ENCODE measurements at regions not wholly inside any gene's neighbourhood (a gene's known extent, or its start where the extent isn't known, plus 50 kb on each side); places are given as distances from the start of the nearest gene placed in this dataset.
"Not testable (repeated sequence)": the region's sequence is repeated elsewhere in the genome, so short reads cannot be mapped to it uniquely, and the experiment has no call there.

- DNase-seq, result no peak
Measured at GRCh38 chr13:37295573-37295972, 190.1 kb upstream of the CSNK1A1L start.

- peak; percentile 77 to 94 (median 88) for DNase-seq
Measured at GRCh38 chr13:37295071-37295470, 189.6 kb upstream of the CSNK1A1L start.

GRCh38 chr13:37294472-37294871 is 189.0 kb upstream of the CSNK1A1L start:
- DNase-seq, result peak in 2 of 3 donors; percentile 24 to 58

GRCh38 chr13:37293295-37293694 is 187.8 kb upstream of the CSNK1A1L start:
- DNase-seq, result no peak

GRCh38 chr13:37290716-37291505 is 185.4 kb upstream of the CSNK1A1L start:
- DNase-seq, result peak; percentile 48 to 73 (median 60)

GRCh38 chr13:37289212-37289935 is 183.9 kb upstream of the CSNK1A1L start:
- no peak for DNase-seq

GRCh38 chr13:37288057-37288720 is 182.7 kb upstream of the CSNK1A1L start:
- peak; percentile 58 to 86 (median 73) for DNase-seq

- DNase-seq, result not testable (repeated sequence)
Measured at GRCh38 chr13:37280231-37280630, 174.8 kb upstream of the CSNK1A1L start.

GRCh38 chr13:37277435-37278144 is 172.1 kb upstream of the CSNK1A1L start:
- DNase-seq, result peak in 1 of 3 donors; percentile 51

GRCh38 chr13:37277007-37277406 is 171.5 kb upstream of the CSNK1A1L start:
- DNase-seq, result no peak

GRCh38 chr13:37274569-37275497 is 169.4 kb upstream of the CSNK1A1L start:
- DNase-seq, result peak in 2 of 3 donors; percentile 41 to 82

GRCh38 chr13:37273836-37274235 is 168.4 kb upstream of the CSNK1A1L start:
- peak in 2 of 3 donors; percentile 34 to 78 for DNase-seq

- no peak for DNase-seq
Measured at GRCh38 chr13:37270226-37271001, 164.9 kb upstream of the CSNK1A1L start.

GRCh38 chr13:37263871-37264270 is 158.4 kb upstream of the CSNK1A1L start:
- no peak for DNase-seq

GRCh38 chr13:37257706-37258105 is 152.2 kb upstream of the CSNK1A1L start:
- DNase-seq, result no peak

GRCh38 chr13:37257051-37257450 is 151.6 kb upstream of the CSNK1A1L start:
- no peak for DNase-seq

GRCh38 chr13:37241786-37242185 is 136.3 kb upstream of the CSNK1A1L start:
- DNase-seq, result no peak

- peak; percentile 30 to 74 (median 53) for DNase-seq
Measured at GRCh38 chr13:37230346-37230745, 124.9 kb upstream of the CSNK1A1L start.

- no peak for DNase-seq
Measured at GRCh38 chr13:37229931-37230330, 124.5 kb upstream of the CSNK1A1L start.

GRCh38 chr13:37226971-37227370 is 121.5 kb upstream of the CSNK1A1L start:
- DNase-seq, result peak in 1 of 3 donors; percentile 80
